B cell (primary cell): ENCODE measurements at regions not wholly inside any gene's neighbourhood (a gene's known extent, or its start where the extent isn't known, plus 50 kb on each side); places are given as distances from the start of the nearest gene placed in this dataset.

Source experiments
- ATAC-seq: fragments of 200-7000 bp; cut with Tn5 transposase; one replicate; pipeline ENCODE4 v1.10.0; 2021; ENCODE audit warnings: low read depth, mild to moderate bottlenecking, moderate number of reproducible peaks, moderate library complexity
- CTCF ChIA-PET: fragments of 350-600 bp; sonication (Branson Sonifier 250); formaldehyde crosslinking; loops from one replicate; lab custom pipeline; 2021; ENCODE audit warnings: antibody characterized with exemption, inconsistent platforms; lab: Charles Lee
- POLR2A ChIA-PET: fragments of 350-600 bp; sonication (Branson Sonifier 250); formaldehyde crosslinking; loops from one replicate; lab custom pipeline; 2021; ENCODE audit warnings: antibody characterized with exemption; lab: Charles Lee
- DNase-seq: peaks from one replicate; pipeline ENCODE4 v3.0.0; 2013
- H2AFZ ChIP-seq: 2 replicates; pipeline ENCODE4 v1.6.1; 2012; ENCODE audit warnings: mild to moderate bottlenecking, low read depth, low read length; ENCODE audit not compliant: insufficient read depth, poor library complexity, severe bottlenecking
- H3K27ac ChIP-seq, 2 donors: 1 replicate in 1 of 2; 2 replicates in 1 of 2; pipeline ENCODE4 v1.5.1; 2012 to 2013; ENCODE audit warnings: low read length in 2 of 2, mild to moderate bottlenecking in 2 of 2, moderate library complexity in 1 of 2
- H3K27me3 ChIP-seq, 4 experiments: fragments of 200-600 bp in 1 of 4; sonication (generic) in 1 of 4; replicated peaks in 1 of 4; 1 replicate in 2 of 4; 2 replicates in 2 of 4; pipeline versions ENCODE4 v1.6.1 to v1.7.0; 2013 to 2016; ENCODE audit warnings: low read length in 3 of 4, mild to moderate bottlenecking in 2 of 4, mixed read lengths in 1 of 4, moderate library complexity in 1 of 4; ENCODE audit not compliant: insufficient read depth in 4 of 4, control insufficient read depth in 3 of 4; ENCODE audit errors: control extremely low read depth in 1 of 4
- H3K36me3 ChIP-seq, 2 experiments: replicated peaks in 1 of 2; 1 replicate in 1 of 2; 2 replicates in 1 of 2; pipeline versions ENCODE4 v1.6.1 to v1.7.1; 2013; ENCODE audit warnings: low read length in 1 of 2; ENCODE audit not compliant: insufficient read depth in 2 of 2, control insufficient read depth in 1 of 2; ENCODE audit errors: control extremely low read depth in 1 of 2, extremely low read depth in 1 of 2
- H3K4me1 ChIP-seq, 2 donors: fragments of 200-600 bp in 1 of 2; sonication (generic) in 1 of 2; 1 replicate in 1 of 2; 2 replicates in 1 of 2; pipeline versions ENCODE4 v1.5.1 to v1.6.1; 2013 to 2017; ENCODE audit warnings: low read length in 2 of 2; ENCODE audit not compliant: control insufficient read depth in 2 of 2, insufficient read depth in 2 of 2
- H3K4me2 ChIP-seq: replicated peaks from 2 replicates; pipeline ENCODE3; 2012; ENCODE audit warnings: mild to moderate bottlenecking, low read depth, low read length; ENCODE audit not compliant: poor library complexity, severe bottlenecking
- H3K4me3 ChIP-seq, 5 experiments: fragments of 200-600 bp in 1 of 5; sonication (generic) in 1 of 5; 1 replicate in 3 of 5; 2 replicates in 2 of 5; pipeline versions ENCODE4 v1.5.1 to v1.7.0; 2011 to 2016; ENCODE audit warnings: low read length in 4 of 5, mild to moderate bottlenecking in 4 of 5, low read depth in 2 of 5, control low read depth in 1 of 5, moderate library complexity in 1 of 5; ENCODE audit not compliant: insufficient read depth in 1 of 5; ENCODE audit errors: control extremely low read depth in 1 of 5, extremely low read depth in 1 of 5
- H3K79me2 ChIP-seq: fragments of 200-600 bp; sonication (generic); one replicate; pipeline ENCODE4 v1.6.0; 2016; ENCODE audit warnings: low read length; ENCODE audit not compliant: control insufficient read depth, insufficient read depth
- H3K9ac ChIP-seq: fragments of 200-600 bp; sonication (generic); 2 replicates; pipeline ENCODE4 v1.6.1; 2017; ENCODE audit warnings: mild to moderate bottlenecking, low read length, moderate library complexity
- H3K9me3 ChIP-seq, 3 donors: one replicate each; pipeline versions ENCODE4 v1.6.1 to v1.7.1; 2013; ENCODE audit warnings: low read length in 2 of 3; ENCODE audit not compliant: control insufficient read depth in 2 of 3, insufficient read depth in 1 of 3; ENCODE audit errors: control extremely low read depth in 1 of 3
- H4K20me1 ChIP-seq: 2 replicates; pipeline ENCODE4 v1.6.0; 2012; ENCODE audit warnings: mild to moderate bottlenecking, low read length; ENCODE audit not compliant: insufficient read depth, control insufficient read depth, poor library complexity, severe bottlenecking
- H3K27ac Mint-ChIP-seq: one replicate; pipeline ENCODE4 v1.8.0; 2021; ENCODE audit warnings: mixed read lengths
- H3K27me3 Mint-ChIP-seq: one replicate; pipeline ENCODE4 v1.8.0; 2021; ENCODE audit warnings: mixed read lengths
- H3K4me1 Mint-ChIP-seq: one replicate; pipeline ENCODE4 v1.8.0; 2021; ENCODE audit warnings: mixed read lengths
- H3K4me3 Mint-ChIP-seq: one replicate; pipeline ENCODE4 v1.8.0; 2021; ENCODE audit warnings: mixed read lengths
- H3K9me3 Mint-ChIP-seq: one replicate; pipeline ENCODE4 v1.8.0; 2022; ENCODE audit warnings: mixed read lengths; ENCODE audit not compliant: insufficient read depth
- CTCF ChIP-seq: fragments of 200-600 bp; IDR thresholded peaks from one replicate; pipeline ENCODE4 v1.8.0; 2022; ENCODE audit warnings: antibody characterized with exemption, mild to moderate bottlenecking
- EZH2 ChIP-seq: IDR thresholded peaks from 2 replicates; pipeline ENCODE4 v1.6.1; 2012; ENCODE audit warnings: borderline replicate concordance, low read depth, mild to moderate bottlenecking, moderate library complexity, low read length; ENCODE audit not compliant: insufficient read depth, poor library complexity, severe bottlenecking
- WGBS: methylation state at CpG from one replicate; pipeline ENCODE4 v1.1.5; 2013; ENCODE audit warnings: missing lambda C conversion rate; ENCODE audit not compliant: insufficient coverage; 5-methylcytosine and 5-hydroxymethylcytosine counted together
- intact Hi-C: fragments of 100-400 bp; cut with micrococcal nuclease; formaldehyde crosslinking; loops from one replicate; pipeline ENCODE4 v1.10.0; 2022

GRCh38 chr5:174362514-174362913 lies 317.0 kb downstream of the NSG2 start:
- intact Hi-C loops = no loop called here
- CTCF ChIA-PET = no interaction called here

DNA sequence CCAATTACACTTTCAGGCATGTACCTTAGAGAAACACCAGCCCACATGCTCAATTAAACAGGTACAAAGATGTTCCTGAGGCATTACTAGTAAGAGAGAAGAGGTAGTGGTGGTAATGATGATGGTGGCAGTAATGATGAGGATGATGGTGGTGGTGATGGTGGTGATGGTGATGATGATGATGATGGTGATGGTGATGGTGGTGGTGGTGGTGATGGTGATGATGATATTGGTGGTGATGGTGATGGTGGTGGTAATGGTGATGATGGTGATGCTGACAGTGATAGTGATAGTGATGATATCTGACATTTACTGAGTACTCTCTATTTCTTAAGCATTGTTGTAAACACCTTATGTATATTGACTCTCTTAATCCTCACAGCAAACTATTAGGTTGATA lies 318.4 kb downstream of the NSG2 start:
- Histone ChIP-seq H3K4me1 (no peaks in the 10 kb centered on the region), H3K79me2 (no peaks in the 10 kb centered on the region), H2AFZ (no peak overlapping the region), H3K36me3 (no peaks in the 10 kb centered on the region), H3K27ac (no peak overlapping the region), H3K9me3 (peaks cover 0 to 8% (median 5%) of the 10 kb centered on the region in 3 donors), H3K4me3 (no peak overlapping the region), H3K4me2 (no peak overlapping the region), H4K20me1 (no peaks in the 10 kb centered on the region), H3K27me3 (no peaks in the 10 kb centered on the region), H3K9ac (no peak overlapping the region)
- POLR2A ChIA-PET = no interaction called here
- Mint-ChIP-seq H3K4me1 (no peaks in the 10 kb centered on the region), H3K4me3 (no peak overlapping the region), H3K27me3 (no peaks in the 10 kb centered on the region), H3K27ac (no peak overlapping the region), H3K9me3 (peaks cover 13% of the 10 kb centered on the region)
- no peak for TF ChIP-seq CTCF
- TF ChIP-seq EZH2 = no peak
- ATAC-seq = no peak
- intact Hi-C loops = no loop called here
- DNase-seq = no peak
- CTCF ChIA-PET = no interaction called here

More at GRCh38 chr5:174362514-174362913, 317.0 kb downstream of the NSG2 start:
- H3K36me3 ChIP-seq = no peaks in the 10 kb centered on the region
- H3K27ac Mint-ChIP-seq = no peak overlapping the region
- POLR2A ChIA-PET = no interaction called here
- no peaks in the 10 kb centered on the region for H3K27me3 Mint-ChIP-seq
- no peak overlapping the region for H3K4me3 Mint-ChIP-seq
- H3K27ac ChIP-seq = no peak overlapping the region
- no peak for ATAC-seq
- no peaks in the 10 kb centered on the region for H3K4me1 Mint-ChIP-seq
- TF ChIP-seq EZH2 = no peak
- TF ChIP-seq CTCF = no peak
- H3K9me3 Mint-ChIP-seq = peaks cover 13% of the 10 kb centered on the region
- H3K4me2 ChIP-seq = no peak overlapping the region
- no peaks in the 10 kb centered on the region for H3K27me3 ChIP-seq
- 100% methylated on average over 2 of the region's 2 CpGs for WGBS
- no peaks in the 10 kb centered on the region for H3K4me1 ChIP-seq
- no peaks in the 10 kb centered on the region for H4K20me1 ChIP-seq
- no peak overlapping the region for H3K9ac ChIP-seq
- no peak overlapping the region for H3K4me3 ChIP-seq
- H3K9me3 ChIP-seq = peaks cover 0 to 8% (median 5%) of the 10 kb centered on the region in 3 donors
- no peak overlapping the region for H2AFZ ChIP-seq
- no peaks in the 10 kb centered on the region for H3K79me2 ChIP-seq
- DNase-seq = no peak
